ENCODE measurements at regions not wholly inside any gene's neighbourhood (a gene's known extent, or its start where the extent isn't known, plus 50 kb on each side); places are given as distances from the start of the nearest gene placed in this dataset.

GRCh38 chr11:113634940-113635575, 71.0 kb downstream of the TMPRSS5 start:
- H3K27ac Mint-ChIP-seq = no peak overlapping the region
- ChIA-PET POLR2A (no interaction called here), CTCF (no interaction called here)
- ATAC-seq (no peak), DNase-seq (ENCODE audit: low spot score) (no peak)
- peaks cover 10% of the 10 kb centered on the region for H3K4me1 Mint-ChIP-seq
- TF ChIP-seq TP53 (CRISPR knock-in tag; IDR thresholded peaks at IDR 0.05) (no peak), CDX4 (CRISPR knock-in tag; IDR thresholded peaks at IDR 0.05; ENCODE audit: borderline replicate concordance) (no peak), USF1 (CRISPR knock-in tag; IDR thresholded peaks at IDR 0.05) (no peak), NFE2L1 (CRISPR knock-in tag; IDR thresholded peaks at IDR 0.05) (no peak), ZSCAN18 (CRISPR knock-in tag; IDR thresholded peaks at IDR 0.05) (no peak), ZBTB43 (CRISPR knock-in tag; IDR thresholded peaks at IDR 0.05) (no peak), ZNF317 (CRISPR knock-in tag; IDR thresholded peaks at IDR 0.05; ENCODE audit: borderline replicate concordance, low read depth) (no peak), ZNF671 (CRISPR knock-in tag; IDR thresholded peaks at IDR 0.05) (no peak), NFYB (CRISPR knock-in tag; conservative IDR thresholded peaks at IDR 0.05; ENCODE audit: low read depth) (no peak), TEAD4 (CRISPR knock-in tag; IDR thresholded peaks at IDR 0.05) (no peak), ZNF281 (CRISPR knock-in tag; IDR thresholded peaks at IDR 0.05) (no peak), ZNF423 (CRISPR knock-in tag; IDR thresholded peaks at IDR 0.05) (no peak), ZBTB21 (CRISPR knock-in tag; IDR thresholded peaks at IDR 0.05; ENCODE audit: borderline replicate concordance) (no peak), CREM (CRISPR knock-in tag; IDR thresholded peaks at IDR 0.05) (no peak), JAZF1 (CRISPR knock-in tag; IDR thresholded peaks at IDR 0.05) (no peak), ATF3 (CRISPR knock-in tag; conservative IDR thresholded peaks at IDR 0.05) (no peak), MYBL2 (CRISPR knock-in tag; IDR thresholded peaks at IDR 0.05) (no peak), CBFB (CRISPR knock-in tag; IDR thresholded peaks at IDR 0.05; ENCODE audit: low read depth) (no peak), MXD4 (CRISPR knock-in tag; IDR thresholded peaks at IDR 0.05; ENCODE audit: borderline replicate concordance) (no peak)
- no peak overlapping the region for H3K4me3 Mint-ChIP-seq
- peaks cover 16% of the 10 kb centered on the region for H3K9me3 Mint-ChIP-seq
- peaks cover 28% of the 10 kb centered on the region for H3K27me3 Mint-ChIP-seq (ENCODE audit: low read depth)
- peaks cover 4% of the 10 kb centered on the region for H3K36me3 Mint-ChIP-seq

- ChIA-PET POLR2A (no interaction called here), CTCF (no interaction called here)
- Mint-ChIP-seq H3K27me3 (ENCODE audit: low read depth) (peaks cover 33% of the 10 kb centered on the region), H3K4me3 (no peak overlapping the region), H3K4me1 (peaks cover 30% of the 10 kb centered on the region), H3K36me3 (peaks cover 4% of the 10 kb centered on the region), H3K27ac (no peak overlapping the region), H3K9me3 (peaks cover 16% of the 10 kb centered on the region)
- DNase-seq (ENCODE audit: low spot score) (no peak), ATAC-seq (no peak)
- TF ChIP-seq ATF2 (CRISPR knock-in tag; IDR thresholded peaks at IDR 0.05; ENCODE audit: borderline replicate concordance, low read depth) (no peak), SMAD4 (CRISPR knock-in tag; IDR thresholded peaks at IDR 0.05) (no peak), MYBL2 (CRISPR knock-in tag; IDR thresholded peaks at IDR 0.05) (no peak), KAT7 (CRISPR knock-in tag; IDR thresholded peaks at IDR 0.05; ENCODE audit: borderline replicate concordance) (no peak), ERG (CRISPR knock-in tag; IDR thresholded peaks at IDR 0.05) (no peak), NR2C2 (CRISPR knock-in tag; IDR thresholded peaks at IDR 0.05) (no peak), ZNF121 (CRISPR knock-in tag; IDR thresholded peaks at IDR 0.05) (no peak), FOXJ3 (CRISPR knock-in tag; IDR thresholded peaks at IDR 0.05; ENCODE audit: borderline replicate concordance) (no peak)
These were observed 73.1 kb downstream of the TMPRSS5 start for GRCh38 chr11:113632981-113633380.
